ENCODE measurements at regions not wholly inside any gene's neighbourhood (a gene's known extent, or its start where the extent isn't known, plus 50 kb on each side); places are given as distances from the start of the nearest gene placed in this dataset.
A peak's percentile ranks its signal among the peaks of the same experiment; 100 is the strongest.
"Not testable (repeated sequence)": the region's sequence is repeated elsewhere in the genome, so short reads cannot be mapped to it uniquely, and the experiment has no call there.

GRCh38 chr9:3773362-3774060, 247.7 kb upstream of the RFX3 start:
- no peak for DNase-seq (ENCODE audit: low read depth in 2 of 3, low spot score in 2 of 3)

- DNase-seq (ENCODE audit: low read depth in 2 of 3, low spot score in 2 of 3): no peak
These were observed 243.8 kb upstream of the RFX3 start for GRCh38 chr9:3769646-3770045.

GRCh38 chr9:3768712-3769457, 243.1 kb upstream of the RFX3 start:
- no peak for DNase-seq (ENCODE audit: low read depth in 2 of 3, low spot score in 2 of 3)

- no peak for DNase-seq (ENCODE audit: low read depth in 2 of 3, low spot score in 2 of 3)
These were observed 242.5 kb upstream of the RFX3 start for GRCh38 chr9:3768286-3768685.

GRCh38 chr9:3762076-3762475, 236.3 kb upstream of the RFX3 start:
- no peak for DNase-seq (ENCODE audit: low read depth in 2 of 3, low spot score in 2 of 3)

- DNase-seq (ENCODE audit: low read depth in 2 of 3, low spot score in 2 of 3): no peak
These were observed 234.2 kb upstream of the RFX3 start for GRCh38 chr9:3760031-3760430.

GRCh38 chr9:3758816-3759576, 233.2 kb upstream of the RFX3 start:
- peak in 2 of 3 donors; percentile 22 to 52 for DNase-seq (ENCODE audit: low read depth in 2 of 3, low spot score in 2 of 3)

- DNase-seq (ENCODE audit: low read depth in 2 of 3, low spot score in 2 of 3): no peak
These were observed 230.3 kb upstream of the RFX3 start for GRCh38 chr9:3756071-3756470.

GRCh38 chr9:3751125-3751758, 225.4 kb upstream of the RFX3 start:
- no peak for DNase-seq (ENCODE audit: low read depth in 2 of 3, low spot score in 2 of 3)

- DNase-seq (ENCODE audit: low read depth in 2 of 3, low spot score in 2 of 3): no peak
These were observed 224.5 kb upstream of the RFX3 start for GRCh38 chr9:3750321-3750720.

- peak in 1 of 3 donors; percentile 26 for DNase-seq (ENCODE audit: low read depth in 2 of 3, low spot score in 2 of 3)
These were observed 220.8 kb upstream of the RFX3 start for GRCh38 chr9:3746296-3747275.

GRCh38 chr9:3743901-3744413, 218.2 kb upstream of the RFX3 start:
- no peak for DNase-seq (ENCODE audit: low read depth in 2 of 3, low spot score in 2 of 3)

- DNase-seq (ENCODE audit: low read depth in 2 of 3, low spot score in 2 of 3): no peak
These were observed 216.8 kb upstream of the RFX3 start for GRCh38 chr9:3742586-3742985.

GRCh38 chr9:3741729-3742128, 215.9 kb upstream of the RFX3 start:
- no peak for DNase-seq (ENCODE audit: low read depth in 2 of 3, low spot score in 2 of 3)

GRCh38 chr9:3740690-3741419, 215.1 kb upstream of the RFX3 start:
- no peak for DNase-seq (ENCODE audit: low read depth in 2 of 3, low spot score in 2 of 3)

- DNase-seq (ENCODE audit: low read depth in 2 of 3, low spot score in 2 of 3): peak in 1 of 3 donors; percentile 38
These were observed 210.4 kb upstream of the RFX3 start for GRCh38 chr9:3736161-3736560.

- no peak for DNase-seq (ENCODE audit: low read depth in 2 of 3, low spot score in 2 of 3)
These were observed 209.4 kb upstream of the RFX3 start for GRCh38 chr9:3735251-3735650.

- DNase-seq (ENCODE audit: low read depth in 2 of 3, low spot score in 2 of 3): not testable (repeated sequence)
These were observed 207.9 kb upstream of the RFX3 start for GRCh38 chr9:3733527-3734262.
